ENCODE measurements at regions not wholly inside any gene's neighbourhood (a gene's known extent, or its start where the extent isn't known, plus 50 kb on each side); places are given as distances from the start of the nearest gene placed in this dataset.

- intact Hi-C loops (cut with micrococcal nuclease) = no loop called here
- DNase-seq = no peak
- no peaks in the 10 kb centered on the region for H3K36me3 Mint-ChIP-seq (ENCODE audit: low read depth)
- peaks cover 2% of the 10 kb centered on the region for H3K4me1 Mint-ChIP-seq (ENCODE audit: low read depth)
- CTCF ChIA-PET = no interaction called here
- H3K9me3 Mint-ChIP-seq = peaks cover 3% of the 10 kb centered on the region
- H3K27me3 Mint-ChIP-seq (ENCODE audit: low read depth) = no peaks in the 10 kb centered on the region
- H3K27ac Mint-ChIP-seq = no peak overlapping the region
- H3K4me3 Mint-ChIP-seq = no peak overlapping the region
Observed at GRCh38 chr21:35363458-35363857, 314.4 kb upstream of the RUNX1 start.

GRCh38 chr21:35361988-35362387 lies 312.9 kb upstream of the RUNX1 start:
- Mint-ChIP-seq H3K4me1 (ENCODE audit: low read depth) (peaks cover 10% of the 10 kb centered on the region), H3K27ac (no peak overlapping the region), H3K4me3 (no peak overlapping the region), H3K27me3 (ENCODE audit: low read depth) (no peaks in the 10 kb centered on the region), H3K9me3 (peaks cover 4% of the 10 kb centered on the region), H3K36me3 (ENCODE audit: low read depth) (no peaks in the 10 kb centered on the region)
- CTCF ChIA-PET = no interaction called here
- DNase-seq = no peak
- intact Hi-C loops (cut with micrococcal nuclease) = no loop called here

GRCh38 chr21:35360870-35361570 lies 311.9 kb upstream of the RUNX1 start:
- intact Hi-C loops (cut with micrococcal nuclease) = no loop called here
- no peak for DNase-seq
- peaks cover 13% of the 10 kb centered on the region for H3K4me1 Mint-ChIP-seq (ENCODE audit: low read depth)
- CTCF ChIA-PET = interaction anchor here (0.6 kb wide), 1 partner anchor 52 kb away, joined by 3 read pairs; no protein-coding TSS in a partner anchor
- no peaks in the 10 kb centered on the region for H3K27me3 Mint-ChIP-seq (ENCODE audit: low read depth)
- H3K36me3 Mint-ChIP-seq (ENCODE audit: low read depth) = no peaks in the 10 kb centered on the region
- H3K27ac Mint-ChIP-seq = no peak overlapping the region
- H3K9me3 Mint-ChIP-seq = peaks cover 6% of the 10 kb centered on the region
- no peak overlapping the region for H3K4me3 Mint-ChIP-seq

- H3K9me3 Mint-ChIP-seq = peaks cover 6% of the 10 kb centered on the region
- DNase-seq = no peak
- H3K4me1 Mint-ChIP-seq (ENCODE audit: low read depth) = peaks cover 13% of the 10 kb centered on the region
- intact Hi-C loops (cut with micrococcal nuclease) = no loop called here
- CTCF ChIA-PET = interaction anchor here (0.7 to 2.5 kb wide), 2 partner anchors 19 to 42 kb away, joined by 4 to 7 read pairs; no protein-coding TSS in a partner anchor
- no peaks in the 10 kb centered on the region for H3K27me3 Mint-ChIP-seq (ENCODE audit: low read depth)
- no peak overlapping the region for H3K27ac Mint-ChIP-seq
- H3K36me3 Mint-ChIP-seq (ENCODE audit: low read depth) = no peaks in the 10 kb centered on the region
- H3K4me3 Mint-ChIP-seq = no peak overlapping the region
Observed at GRCh38 chr21:35359076-35359475, 310.0 kb upstream of the RUNX1 start.

- H3K4me3 Mint-ChIP-seq = no peak overlapping the region
- no peaks in the 10 kb centered on the region for H3K36me3 Mint-ChIP-seq (ENCODE audit: low read depth)
- no peaks in the 10 kb centered on the region for H3K27me3 Mint-ChIP-seq (ENCODE audit: low read depth)
- peak overlapping the region; percentile 68 for H3K27ac Mint-ChIP-seq
- H3K9me3 Mint-ChIP-seq = peaks cover 3% of the 10 kb centered on the region
- intact Hi-C loops (cut with micrococcal nuclease) = loop anchor here (1.0 kb wide), 2 partner anchors 16 to 270 kb away; no protein-coding TSS in a partner anchor
- CTCF ChIA-PET = interaction anchor here (1.0 to 2.6 kb wide), 3 partner anchors 22 to 612 kb away, joined by 3 to 7 read pairs (median 7); no protein-coding TSS in a partner anchor
- H3K4me1 Mint-ChIP-seq (ENCODE audit: low read depth) = peaks cover 13% of the 10 kb centered on the region
- no peak for DNase-seq
Observed at GRCh38 chr21:35358008-35358407, 308.9 kb upstream of the RUNX1 start.

GRCh38 chr21:35357041-35357780 lies 308.1 kb upstream of the RUNX1 start:
- Mint-ChIP-seq H3K36me3 (ENCODE audit: low read depth) (no peaks in the 10 kb centered on the region), H3K27me3 (ENCODE audit: low read depth) (no peaks in the 10 kb centered on the region), H3K9me3 (peaks cover 3% of the 10 kb centered on the region), H3K4me3 (no peak overlapping the region), H3K27ac (peak overlapping the region; percentile 68), H3K4me1 (ENCODE audit: low read depth) (peaks cover 17% of the 10 kb centered on the region)
- intact Hi-C loops (cut with micrococcal nuclease) = no loop called here
- no peak for DNase-seq
- CTCF ChIA-PET = interaction anchor here (1.0 to 2.6 kb wide), 3 partner anchors 21 to 611 kb away, joined by 3 to 7 read pairs (median 7); no protein-coding TSS in a partner anchor

- CTCF ChIA-PET = no interaction called here
- intact Hi-C loops (cut with micrococcal nuclease) = no loop called here
- Mint-ChIP-seq H3K9me3 (peaks cover 3% of the 10 kb centered on the region), H3K27me3 (ENCODE audit: low read depth) (no peaks in the 10 kb centered on the region), H3K36me3 (ENCODE audit: low read depth) (no peaks in the 10 kb centered on the region), H3K27ac (no peak overlapping the region), H3K4me3 (no peak overlapping the region), H3K4me1 (ENCODE audit: low read depth) (peaks cover 39% of the 10 kb centered on the region)
- no peak for DNase-seq
Observed at GRCh38 chr21:35354078-35354477, 305.0 kb upstream of the RUNX1 start.

GRCh38 chr21:35352793-35353192 lies 303.7 kb upstream of the RUNX1 start:
- H3K9me3 Mint-ChIP-seq = peaks cover 3% of the 10 kb centered on the region
- intact Hi-C loops (cut with micrococcal nuclease) = no loop called here
- no peaks in the 10 kb centered on the region for H3K27me3 Mint-ChIP-seq (ENCODE audit: low read depth)
- H3K36me3 Mint-ChIP-seq (ENCODE audit: low read depth) = no peaks in the 10 kb centered on the region
- no peak overlapping the region for H3K27ac Mint-ChIP-seq
- CTCF ChIA-PET = no interaction called here
- DNase-seq = no peak
- H3K4me1 Mint-ChIP-seq (ENCODE audit: low read depth) = peaks cover 36% of the 10 kb centered on the region
- no peak overlapping the region for H3K4me3 Mint-ChIP-seq

- Mint-ChIP-seq H3K9me3 (peaks cover 3% of the 10 kb centered on the region), H3K4me3 (no peak overlapping the region), H3K27ac (no peak overlapping the region), H3K27me3 (ENCODE audit: low read depth) (no peaks in the 10 kb centered on the region), H3K4me1 (ENCODE audit: low read depth) (peaks cover 30% of the 10 kb centered on the region), H3K36me3 (ENCODE audit: low read depth) (no peaks in the 10 kb centered on the region)
- no peak for DNase-seq
- intact Hi-C loops (cut with micrococcal nuclease) = no loop called here
- CTCF ChIA-PET = no interaction called here
Observed at GRCh38 chr21:35352066-35352770, 303.1 kb upstream of the RUNX1 start.

- Mint-ChIP-seq H3K27ac (peak overlapping the region; percentile 35), H3K4me1 (ENCODE audit: low read depth) (peaks cover 25% of the 10 kb centered on the region), H3K27me3 (ENCODE audit: low read depth) (peaks cover 4% of the 10 kb centered on the region), H3K4me3 (no peak overlapping the region), H3K9me3 (no peaks in the 10 kb centered on the region), H3K36me3 (ENCODE audit: low read depth) (no peaks in the 10 kb centered on the region)
- CTCF ChIA-PET = interaction anchor here (0.9 to 1.0 kb wide), 2 partner anchors 13 to 16 kb away, joined by 3 read pairs; no protein-coding TSS in a partner anchor
- DNase-seq = no peak
- intact Hi-C loops (cut with micrococcal nuclease) = loop anchor here (1.0 kb wide), 1 partner anchor 8 kb away; no protein-coding TSS in a partner anchor
Observed at GRCh38 chr21:35351434-35351833, 302.3 kb upstream of the RUNX1 start.

- CTCF ChIA-PET = interaction anchor here (0.9 to 1.0 kb wide), 2 partner anchors 12 to 15 kb away, joined by 3 read pairs; no protein-coding TSS in a partner anchor
- Mint-ChIP-seq H3K4me1 (ENCODE audit: low read depth) (peaks cover 25% of the 10 kb centered on the region), H3K27me3 (ENCODE audit: low read depth) (peaks cover 4% of the 10 kb centered on the region), H3K36me3 (ENCODE audit: low read depth) (no peaks in the 10 kb centered on the region), H3K9me3 (no peaks in the 10 kb centered on the region), H3K27ac (peak overlapping the region; percentile 35), H3K4me3 (no peak overlapping the region)
- intact Hi-C loops (cut with micrococcal nuclease) = loop anchor here (1.0 kb wide), 1 partner anchor 8 kb away; no protein-coding TSS in a partner anchor
- DNase-seq = no peak
Observed at GRCh38 chr21:35350965-35351364, 301.9 kb upstream of the RUNX1 start.
